HG03175 (cell line): ENCODE measurements at regions not wholly inside any gene's neighbourhood (a gene's known extent, or its start where the extent isn't known, plus 50 kb on each side); places are given as distances from the start of the nearest gene placed in this dataset.
A peak's percentile ranks its signal among the peaks of the same experiment; 100 is the strongest.

Experiments used
- ATAC-seq: cut with Tn5 transposase; IDR thresholded peaks from one replicate; pipeline ENCODE4 v1.9.1; 2021; ENCODE audit warnings: mild to moderate bottlenecking, moderate library complexity; ENCODE audit not compliant: unreplicated experiment

DNA sequence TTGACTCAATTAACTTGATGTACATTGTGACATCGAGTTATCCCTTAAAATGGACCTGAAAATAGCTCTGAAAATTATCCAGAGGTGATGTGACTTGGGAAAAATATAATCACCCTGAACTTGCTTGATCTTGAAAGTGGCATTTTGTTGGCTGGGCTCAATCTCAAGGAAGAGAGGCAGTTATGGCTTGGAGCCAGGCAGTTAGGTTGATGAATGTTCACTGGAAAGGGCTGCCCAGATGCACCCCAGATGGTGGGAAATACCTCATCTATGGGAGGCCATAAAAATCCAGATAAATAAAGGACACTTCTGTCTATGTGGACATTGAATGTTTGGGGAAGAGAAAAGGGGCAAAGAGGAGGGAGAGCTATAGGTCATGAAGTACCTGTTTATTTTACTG is 55.7 kb upstream of the OR5AN1 start:
- ATAC-seq, result no peak

DNA sequence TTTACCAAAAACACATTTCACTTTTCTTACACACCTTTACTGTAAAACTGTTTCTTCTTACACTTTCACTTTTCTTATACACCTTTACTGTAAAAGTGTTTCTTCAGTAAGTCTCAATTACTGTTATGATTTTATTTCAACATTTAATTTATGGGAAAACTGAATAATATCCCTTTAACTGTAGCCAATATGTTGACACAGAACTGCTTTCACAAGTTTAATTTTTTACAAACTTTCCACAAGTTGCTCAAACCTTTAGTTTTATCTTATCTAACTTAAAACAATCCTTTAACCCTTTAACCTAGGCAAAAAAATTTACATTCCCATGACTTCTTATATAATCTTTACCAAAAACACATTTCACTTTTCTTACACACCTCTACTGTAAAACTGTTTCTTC is 63.3 kb upstream of the OR5AN1 start:
- no peak for ATAC-seq

GRCh38 chr11:59292611-59293010 is 66.1 kb upstream of the OR5AN1 start:
- no peak for ATAC-seq

- ATAC-seq, result no peak
Observed at GRCh38 chr11:59291228-59291627, 67.5 kb upstream of the OR5AN1 start.

DNA sequence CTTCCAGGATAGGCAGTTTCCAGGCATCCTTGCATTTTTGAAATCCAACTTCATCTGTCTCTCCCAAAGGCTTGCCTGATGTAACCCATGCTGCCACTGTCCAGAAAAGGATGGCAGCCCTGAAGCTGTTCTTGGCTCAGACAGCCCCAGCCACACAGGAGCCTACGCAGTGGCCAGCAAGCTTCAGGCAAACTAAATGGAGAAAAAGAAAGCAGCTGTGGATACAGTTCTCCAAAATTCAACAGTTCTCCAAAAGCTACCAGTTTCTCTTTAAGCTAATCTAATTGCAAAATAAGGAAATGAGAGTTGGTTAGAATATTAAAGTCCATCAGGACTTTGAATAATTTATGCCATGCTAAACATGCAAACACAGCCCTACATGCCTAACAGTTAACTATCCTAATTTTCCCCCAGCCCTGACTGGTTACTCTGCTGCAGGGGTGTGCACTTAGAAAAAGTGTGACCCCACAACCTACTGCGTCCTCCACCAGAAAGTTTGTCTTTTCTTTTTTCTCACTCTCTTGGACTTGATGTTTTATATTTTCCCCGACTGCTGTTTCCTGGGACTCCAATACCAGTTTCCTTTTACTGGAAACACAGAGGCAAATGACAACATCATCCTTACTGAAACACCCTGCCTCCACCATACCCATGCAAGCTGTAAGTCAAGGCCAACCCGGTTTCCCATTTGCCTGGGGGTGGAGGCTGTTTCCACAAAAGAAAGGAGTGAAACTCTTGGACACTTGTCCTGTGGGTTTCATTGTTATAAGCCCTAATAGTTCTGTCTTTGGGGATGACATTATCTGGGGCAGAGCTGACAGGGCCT is 69.1 kb upstream of the OR5AN1 start:
- no peak for ATAC-seq

DNA sequence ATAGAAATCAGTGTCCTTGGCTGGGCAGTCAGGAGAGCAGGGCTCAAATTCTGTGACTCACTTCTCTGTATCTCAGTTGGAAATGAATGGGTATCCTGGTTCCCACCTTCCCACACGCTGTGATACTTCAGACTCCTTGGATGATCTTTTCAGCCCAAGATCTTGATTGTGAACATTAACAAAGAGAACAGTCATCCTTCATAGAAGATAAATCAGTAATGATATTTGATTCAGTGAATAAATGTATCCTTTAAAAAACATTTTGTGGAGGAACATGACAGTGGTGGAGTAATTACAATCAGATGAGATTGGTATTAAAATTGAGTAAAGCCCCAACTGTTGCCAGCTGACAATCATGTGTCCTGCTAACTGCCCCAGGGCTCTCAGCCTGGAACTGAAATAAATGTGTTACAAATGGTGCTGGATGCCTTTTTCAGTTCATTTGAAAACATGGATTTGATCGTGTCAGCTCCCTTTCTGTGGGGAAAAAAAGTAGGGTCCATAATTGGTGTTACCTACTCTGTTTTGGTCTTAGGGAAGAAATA is 72.9 kb upstream of the OR5AN1 start:
- ATAC-seq, result no peak

DNA sequence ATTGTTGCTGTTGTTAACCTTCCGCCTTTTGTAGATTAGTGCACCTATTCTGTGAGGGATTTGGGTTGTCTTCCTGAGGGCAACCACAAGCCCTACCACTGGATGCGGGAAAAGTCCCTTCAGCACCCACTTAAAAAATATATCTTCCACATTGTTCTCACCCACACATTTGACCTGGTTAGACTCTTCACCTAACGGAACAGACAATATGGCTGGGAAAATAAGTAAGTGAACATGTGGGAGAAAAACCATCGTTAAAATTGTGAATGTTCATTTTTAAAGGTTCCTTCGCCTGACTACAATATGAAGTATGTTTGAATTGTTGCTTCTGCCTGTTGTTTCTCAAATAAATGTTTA is 72.0 kb upstream of the MPEG1 start:
- peak; percentile 5 for ATAC-seq

DNA sequence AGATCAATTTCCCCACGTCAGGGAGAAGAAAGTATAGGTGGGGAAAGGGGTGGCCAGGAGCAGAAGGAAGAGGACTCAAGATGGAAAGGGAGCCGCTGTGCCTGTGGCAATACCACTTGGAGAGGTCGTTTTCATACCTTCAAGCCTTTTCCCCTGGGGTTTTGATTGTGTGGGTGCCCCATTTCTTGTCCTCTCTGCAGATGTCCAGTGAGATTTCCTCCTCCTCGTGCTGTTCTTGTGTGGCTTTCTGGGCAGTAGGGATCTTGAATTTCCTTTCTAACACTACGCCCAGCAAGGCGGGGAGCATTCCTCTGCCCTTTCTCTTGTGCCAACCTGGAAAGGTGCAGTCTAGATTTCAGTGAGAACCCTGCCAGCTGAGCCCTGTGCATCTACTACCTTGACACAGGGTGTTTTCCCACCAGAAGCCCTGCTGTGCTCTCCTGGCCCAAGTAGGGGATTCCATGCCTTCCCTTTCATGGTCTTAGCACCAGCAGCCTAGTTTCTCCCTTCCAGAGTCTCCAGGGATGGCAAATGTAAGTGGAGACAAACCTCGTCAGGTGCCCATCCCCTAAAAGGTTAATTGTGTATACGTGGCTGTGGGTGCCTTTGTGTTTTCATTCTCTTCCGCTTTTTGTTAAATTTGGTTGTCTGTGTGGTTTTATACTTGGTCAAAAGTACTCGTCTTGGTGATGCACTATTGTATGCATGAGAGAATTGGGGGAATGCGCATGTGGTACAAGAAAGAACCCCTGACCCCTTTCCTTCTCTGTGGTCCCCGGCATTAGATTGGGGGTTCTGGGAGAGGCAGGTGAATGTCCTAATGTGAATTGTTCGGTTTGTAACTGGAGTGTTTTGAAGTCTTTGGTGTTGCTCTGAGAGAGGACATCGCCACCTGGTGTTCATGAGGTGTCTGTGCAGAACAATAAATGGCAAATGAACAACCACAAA is 71.4 kb upstream of the MPEG1 start:
- peak; percentile 74 for ATAC-seq

DNA sequence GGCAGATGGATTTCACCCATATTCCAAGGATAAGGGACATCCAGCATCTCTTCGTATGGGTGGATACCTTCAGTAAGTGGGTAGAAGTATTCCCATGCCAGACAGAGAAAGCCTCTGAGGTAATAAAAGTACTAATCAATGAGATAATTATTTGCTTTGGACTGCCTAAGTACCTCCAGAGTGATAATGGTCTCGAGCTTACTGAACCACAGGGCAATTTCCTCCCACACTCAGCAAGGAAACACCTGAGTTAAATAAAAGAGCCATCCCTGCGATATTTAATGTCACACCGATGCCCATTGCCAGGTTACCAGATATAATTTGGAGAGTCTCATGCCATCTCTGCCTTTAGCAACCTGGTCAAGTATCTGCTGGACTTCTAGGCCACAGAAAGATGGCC is 70.6 kb upstream of the MPEG1 start:
- no peak for ATAC-seq

DNA sequence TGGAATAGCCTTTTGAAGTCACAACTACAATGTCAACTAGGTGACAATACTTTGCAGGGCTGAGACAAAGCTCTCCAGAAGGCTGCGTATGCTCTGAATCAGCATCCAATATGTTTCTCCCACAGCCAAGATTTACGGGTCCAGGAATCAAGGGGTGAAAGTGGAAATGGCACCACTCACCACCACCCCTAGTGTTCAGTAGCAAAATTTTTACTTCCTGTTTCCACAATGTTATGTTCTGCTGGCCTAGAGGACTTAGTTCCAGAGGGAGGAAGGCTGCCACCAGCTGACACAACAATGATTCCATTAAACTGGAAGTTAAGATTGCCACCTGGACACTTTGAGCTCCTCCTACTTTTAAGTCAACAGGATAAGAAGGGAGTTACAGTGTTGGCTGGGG is 68.5 kb upstream of the MPEG1 start:
- ATAC-seq, result no peak

DNA sequence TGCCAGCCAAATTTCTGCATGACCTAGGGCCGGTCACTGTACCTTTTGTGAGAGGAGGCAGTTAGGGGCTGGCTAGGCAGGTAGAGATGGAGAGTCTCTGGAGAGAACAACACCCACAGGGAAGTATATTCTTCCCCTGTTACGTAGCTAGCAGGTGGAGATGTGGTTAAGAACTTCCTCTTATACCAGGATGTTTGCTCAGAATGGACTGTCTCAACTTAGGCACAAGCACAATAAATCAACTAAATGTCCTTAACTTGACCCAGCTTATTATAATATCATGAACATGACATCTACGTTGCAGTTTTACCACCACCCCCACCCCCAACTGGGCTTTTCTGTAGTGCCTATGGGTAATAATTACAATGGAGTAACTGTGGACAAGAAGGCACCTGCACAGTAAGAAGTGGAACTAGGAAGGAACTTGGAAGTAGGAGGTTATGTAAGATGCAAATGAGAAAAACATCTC is 60.7 kb upstream of the MPEG1 start:
- peak; percentile 90 for ATAC-seq

DNA sequence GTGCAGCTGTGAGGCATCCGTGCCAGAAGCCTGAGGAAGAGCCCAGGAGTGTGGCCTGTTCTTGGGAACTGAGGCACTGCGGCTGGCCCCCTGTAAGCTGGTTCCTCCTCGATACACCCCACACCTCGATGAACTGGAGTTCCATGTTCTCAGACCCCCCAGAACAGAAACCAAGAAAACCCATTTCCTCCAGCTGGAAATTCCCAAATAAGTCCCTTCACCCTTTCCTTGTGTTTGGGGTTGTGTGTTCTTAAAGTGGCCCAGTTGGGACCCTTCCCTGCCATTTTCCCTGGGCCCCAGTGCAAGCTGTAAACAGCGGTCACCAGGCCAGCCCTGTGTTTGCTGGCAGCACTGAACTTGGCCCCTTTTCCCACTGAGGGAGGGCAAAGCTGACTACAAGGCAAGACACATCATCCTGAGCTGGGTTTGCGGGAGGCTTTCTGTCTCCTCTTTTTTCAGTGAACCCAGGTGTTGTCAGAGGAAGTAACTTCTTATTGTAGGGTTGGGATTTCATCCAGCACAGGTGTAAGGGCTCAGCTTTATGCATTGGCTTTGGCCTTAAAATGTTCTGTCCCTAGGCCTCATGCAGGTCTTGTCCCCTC is 60.1 kb upstream of the MPEG1 start:
- ATAC-seq, result no peak

DNA sequence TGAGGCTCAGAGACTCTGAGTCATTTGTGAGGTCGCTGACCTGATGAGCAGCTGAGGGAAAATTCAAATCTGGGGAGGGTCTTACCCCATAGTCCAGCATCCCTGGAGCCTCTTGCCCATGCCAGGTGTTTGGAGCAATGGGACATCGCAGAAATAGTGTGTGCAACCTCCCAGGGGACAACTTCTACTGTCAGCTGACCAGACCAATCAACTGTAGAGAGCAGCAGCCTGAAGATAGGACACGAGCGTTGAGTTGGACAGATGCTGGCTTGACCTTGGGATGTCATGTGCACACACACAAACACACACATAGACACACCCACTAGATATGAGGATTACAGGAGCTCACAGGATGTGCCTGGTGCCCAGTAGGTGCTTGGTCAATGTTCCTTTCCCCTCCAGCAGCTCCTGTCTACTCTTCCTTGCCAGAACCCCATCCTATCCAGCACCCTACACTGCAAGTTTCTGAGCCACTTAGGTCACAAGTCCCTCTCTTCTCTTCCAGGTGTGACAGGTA is 59.1 kb upstream of the MPEG1 start:
- no peak for ATAC-seq

DNA sequence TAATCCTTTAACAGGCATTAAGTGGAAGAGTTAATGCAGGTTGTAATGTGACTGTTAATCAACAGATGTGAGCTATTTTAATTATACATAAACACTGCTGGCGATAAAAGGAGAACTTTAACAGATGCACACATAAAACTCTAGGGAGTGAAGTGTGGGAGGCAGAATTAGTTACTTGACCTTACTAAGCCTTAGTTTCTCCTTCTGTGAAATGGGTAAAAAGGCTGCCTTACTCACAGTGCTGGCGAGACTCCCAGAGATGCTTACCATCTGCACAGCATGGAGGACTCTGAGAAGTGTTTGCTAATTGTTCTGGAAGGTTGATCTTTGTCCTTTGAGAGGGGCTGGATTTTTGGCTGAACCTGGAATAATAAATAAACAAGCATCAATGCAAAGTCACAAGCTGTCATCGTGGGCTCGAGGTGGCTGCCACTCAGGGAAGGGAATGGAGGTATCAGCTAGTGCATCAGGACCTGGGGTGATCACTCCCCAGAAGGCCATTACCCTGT is 58.6 kb upstream of the MPEG1 start:
- ATAC-seq, result no peak

- peak; percentile 27 for ATAC-seq
Observed at GRCh38 chr11:59267736-59268475, 55.2 kb upstream of the MPEG1 start.

- ATAC-seq, result peak; percentile 79
Observed at GRCh38 chr11:59267196-59267595, 54.5 kb upstream of the MPEG1 start.

- no peak for ATAC-seq
Observed at GRCh38 chr11:59266491-59266890, 53.8 kb upstream of the MPEG1 start.

GRCh38 chr11:59265735-59266134 is 53.0 kb upstream of the MPEG1 start:
- ATAC-seq, result no peak

GRCh38 chr11:59264736-59265135 is 52.0 kb upstream of the MPEG1 start:
- ATAC-seq, result no peak
